ENCODE measurements at regions not wholly inside any gene's neighbourhood (a gene's known extent, or its start where the extent isn't known, plus 50 kb on each side); places are given as distances from the start of the nearest gene placed in this dataset.
"Not testable (repeated sequence)": the region's sequence is repeated elsewhere in the genome, so short reads cannot be mapped to it uniquely, and the experiment has no call there.

DNA sequence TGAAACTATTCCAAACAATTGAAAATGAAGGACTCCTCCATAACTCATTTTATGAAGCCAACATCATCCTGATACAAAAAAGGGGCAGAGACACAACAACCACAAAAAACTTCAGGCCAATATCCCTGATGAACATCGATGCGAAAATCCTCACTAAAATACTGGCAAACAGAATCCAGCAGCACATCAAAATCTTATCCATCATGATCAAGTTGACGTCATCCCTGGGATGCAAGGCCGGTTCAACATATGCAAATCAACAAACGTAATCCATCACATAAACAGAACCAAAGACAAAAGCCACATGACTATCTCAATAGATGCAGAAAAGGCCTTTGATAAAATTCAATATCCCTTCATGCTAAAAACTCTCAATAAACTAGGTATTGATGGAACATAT, 272.8 kb downstream of the RNF144B start:
- TF ChIP-seq, protein P1, sequence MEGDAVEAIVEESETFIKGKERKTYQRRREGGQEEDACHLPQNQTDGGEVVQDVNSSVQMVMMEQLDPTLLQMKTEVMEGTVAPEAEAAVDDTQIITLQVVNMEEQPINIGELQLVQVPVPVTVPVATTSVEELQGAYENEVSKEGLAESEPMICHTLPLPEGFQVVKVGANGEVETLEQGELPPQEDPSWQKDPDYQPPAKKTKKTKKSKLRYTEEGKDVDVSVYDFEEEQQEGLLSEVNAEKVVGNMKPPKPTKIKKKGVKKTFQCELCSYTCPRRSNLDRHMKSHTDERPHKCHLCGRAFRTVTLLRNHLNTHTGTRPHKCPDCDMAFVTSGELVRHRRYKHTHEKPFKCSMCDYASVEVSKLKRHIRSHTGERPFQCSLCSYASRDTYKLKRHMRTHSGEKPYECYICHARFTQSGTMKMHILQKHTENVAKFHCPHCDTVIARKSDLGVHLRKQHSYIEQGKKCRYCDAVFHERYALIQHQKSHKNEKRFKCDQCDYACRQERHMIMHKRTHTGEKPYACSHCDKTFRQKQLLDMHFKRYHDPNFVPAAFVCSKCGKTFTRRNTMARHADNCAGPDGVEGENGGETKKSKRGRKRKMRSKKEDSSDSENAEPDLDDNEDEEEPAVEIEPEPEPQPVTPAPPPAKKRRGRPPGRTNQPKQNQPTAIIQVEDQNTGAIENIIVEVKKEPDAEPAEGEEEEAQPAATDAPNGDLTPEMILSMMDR (IDR thresholded peaks at IDR 0.05; ENCODE audit: low read depth, low read length) = not testable (repeated sequence)
- not testable (repeated sequence) for TF ChIP-seq MYC (IDR thresholded peaks at IDR 0.05; ENCODE audit: low read depth, low read length); POLR2A (IDR thresholded peaks at IDR 0.05; ENCODE audit: extremely low read depth, insufficient read length)
- TF ChIP-seq, protein P2, sequence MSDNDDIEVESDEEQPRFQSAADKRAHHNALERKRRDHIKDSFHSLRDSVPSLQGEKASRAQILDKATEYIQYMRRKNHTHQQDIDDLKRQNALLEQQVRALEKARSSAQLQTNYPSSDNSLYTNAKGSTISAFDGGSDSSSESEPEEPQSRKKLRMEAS (IDR thresholded peaks at IDR 0.05; ENCODE audit: low read depth, low read length) = not testable (repeated sequence)
